ENCODE measurements at regions not wholly inside any gene's neighbourhood (a gene's known extent, or its start where the extent isn't known, plus 50 kb on each side); places are given as distances from the start of the nearest gene placed in this dataset.

DNA sequence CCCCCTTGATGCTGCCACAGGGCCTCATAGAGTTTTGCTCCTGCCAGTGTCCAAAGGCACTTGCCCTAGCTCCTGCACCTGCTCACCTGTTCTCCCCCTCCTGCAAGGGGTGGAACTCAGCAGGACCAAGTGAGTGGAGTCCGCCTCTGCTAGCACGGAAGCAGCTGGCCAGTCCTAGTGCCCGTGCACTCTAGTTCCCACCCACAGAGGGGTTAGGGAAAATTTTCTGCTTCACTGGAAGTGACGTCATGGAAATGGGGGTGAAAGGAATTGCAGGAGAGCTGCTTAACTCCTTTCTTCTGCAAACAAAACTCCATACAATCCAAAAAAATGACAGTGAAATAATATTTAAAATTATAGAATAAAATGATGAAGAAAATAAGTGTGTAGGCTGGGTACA lies 609.7 kb upstream of the SLITRK1 start:
- no peak for DNase-seq

DNA sequence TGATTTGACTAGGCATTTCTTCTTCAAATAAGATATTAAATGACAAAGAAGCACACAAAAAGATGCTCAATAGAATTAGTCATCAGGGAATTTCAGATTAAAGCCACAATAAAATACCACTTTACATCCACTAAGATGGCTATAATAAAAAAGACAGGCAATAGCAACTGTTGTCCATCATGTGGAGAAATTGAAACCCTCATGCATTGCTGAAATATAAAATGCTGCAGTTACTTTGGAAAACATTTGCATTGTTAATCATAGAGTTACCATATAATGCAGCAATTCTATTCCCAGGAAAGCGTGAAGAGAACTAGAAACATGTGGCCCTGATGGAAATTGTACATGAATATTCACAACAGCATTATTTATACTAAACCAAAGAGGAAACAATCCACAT lies 605.5 kb upstream of the SLITRK1 start:
- peak; percentile 1 for DNase-seq

DNA sequence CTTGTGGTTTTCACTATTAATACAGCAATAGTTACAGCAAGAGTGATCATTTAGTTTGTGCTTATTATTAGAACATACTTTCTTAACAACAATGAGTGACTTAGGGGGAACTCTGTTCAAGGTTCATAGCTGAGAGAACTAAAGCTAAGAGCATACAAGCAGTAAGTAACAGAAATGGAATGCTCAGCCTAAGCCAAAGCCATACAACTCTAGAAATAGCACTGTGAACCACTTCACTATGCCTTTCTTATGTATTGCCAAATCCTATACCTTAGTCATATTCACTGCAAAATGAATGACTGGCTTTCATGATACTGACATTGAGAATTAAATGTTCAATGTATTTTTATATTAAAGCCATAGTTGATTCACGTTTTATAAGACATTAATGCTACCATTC lies 599.7 kb upstream of the SLITRK1 start:
- peak; percentile 25 for DNase-seq

DNA sequence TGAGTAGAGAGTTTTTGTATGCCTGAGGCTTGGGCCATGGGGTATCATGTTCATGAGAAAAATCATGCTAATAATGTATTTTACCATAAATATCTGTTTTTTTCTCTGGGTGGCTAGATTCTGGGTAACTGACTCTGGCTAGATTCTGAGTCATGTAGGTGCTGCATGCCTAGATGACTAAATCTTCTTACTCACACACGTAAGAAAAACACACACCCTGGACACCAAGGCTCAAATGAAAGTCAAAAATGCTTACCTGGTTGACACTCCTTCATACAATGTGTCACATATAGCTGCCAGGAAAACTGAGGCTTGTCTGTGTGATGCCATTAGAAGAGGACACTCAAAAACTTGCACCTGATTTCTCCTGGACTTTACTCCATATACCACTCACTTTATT lies 597.4 kb upstream of the SLITRK1 start:
- DNase-seq = peak; percentile 8

DNA sequence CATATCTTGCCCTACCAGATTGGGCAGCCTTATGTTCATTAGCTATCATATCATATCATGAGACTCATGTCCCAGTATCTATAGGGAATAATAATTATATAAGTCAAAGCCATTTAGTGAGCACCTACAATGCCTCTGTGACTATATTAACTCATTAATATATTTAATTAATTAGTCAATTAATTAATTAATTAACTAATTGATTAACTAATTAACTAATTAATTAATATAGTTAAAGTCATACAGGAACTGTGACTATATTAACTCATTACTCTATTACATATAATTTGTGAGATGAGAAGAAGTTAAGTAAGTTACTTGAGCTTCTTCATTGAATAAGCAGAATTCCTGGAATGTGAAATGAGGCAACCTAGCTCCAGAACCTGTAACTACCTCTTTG lies 588.3 kb upstream of the SLITRK1 start:
- DNase-seq = no peak

DNA sequence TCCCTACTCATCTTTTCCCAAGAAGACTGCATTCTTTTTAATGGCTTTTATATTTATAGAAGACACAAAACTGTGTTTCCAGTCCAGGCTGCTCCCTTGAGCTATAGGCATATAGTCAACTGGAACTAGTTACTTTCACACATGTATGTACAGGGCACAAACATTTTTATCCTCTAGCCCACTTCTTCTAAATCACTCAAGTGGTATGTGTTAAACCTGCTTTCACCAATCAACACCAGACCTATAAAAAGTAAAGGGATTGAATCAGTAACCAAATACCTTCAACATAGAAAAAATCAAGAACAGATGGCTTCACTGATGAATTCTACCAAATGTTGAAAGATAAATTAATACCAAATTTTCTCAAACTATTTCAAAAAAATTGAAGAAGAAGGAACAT lies 584.2 kb upstream of the SLITRK1 start:
- DNase-seq = no peak

DNA sequence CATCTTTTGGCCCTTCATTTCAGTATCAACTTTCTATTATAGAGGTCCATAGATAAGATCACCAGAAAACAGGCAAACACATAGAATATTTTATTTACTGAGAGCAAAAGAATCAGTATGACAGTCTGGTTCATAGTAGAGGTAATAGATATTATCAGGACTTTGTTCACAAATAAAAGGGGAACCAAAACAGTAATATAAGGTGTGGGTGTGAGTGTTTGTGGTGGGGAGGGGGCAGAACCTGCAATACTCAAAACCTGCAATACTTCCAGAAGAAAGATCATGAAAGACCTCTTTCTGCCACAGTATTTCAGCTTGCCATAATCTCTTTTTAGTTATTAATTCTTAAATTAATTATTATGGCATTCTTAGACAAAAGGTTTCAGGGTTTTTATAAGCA lies 578.7 kb upstream of the SLITRK1 start:
- no peak for DNase-seq

DNA sequence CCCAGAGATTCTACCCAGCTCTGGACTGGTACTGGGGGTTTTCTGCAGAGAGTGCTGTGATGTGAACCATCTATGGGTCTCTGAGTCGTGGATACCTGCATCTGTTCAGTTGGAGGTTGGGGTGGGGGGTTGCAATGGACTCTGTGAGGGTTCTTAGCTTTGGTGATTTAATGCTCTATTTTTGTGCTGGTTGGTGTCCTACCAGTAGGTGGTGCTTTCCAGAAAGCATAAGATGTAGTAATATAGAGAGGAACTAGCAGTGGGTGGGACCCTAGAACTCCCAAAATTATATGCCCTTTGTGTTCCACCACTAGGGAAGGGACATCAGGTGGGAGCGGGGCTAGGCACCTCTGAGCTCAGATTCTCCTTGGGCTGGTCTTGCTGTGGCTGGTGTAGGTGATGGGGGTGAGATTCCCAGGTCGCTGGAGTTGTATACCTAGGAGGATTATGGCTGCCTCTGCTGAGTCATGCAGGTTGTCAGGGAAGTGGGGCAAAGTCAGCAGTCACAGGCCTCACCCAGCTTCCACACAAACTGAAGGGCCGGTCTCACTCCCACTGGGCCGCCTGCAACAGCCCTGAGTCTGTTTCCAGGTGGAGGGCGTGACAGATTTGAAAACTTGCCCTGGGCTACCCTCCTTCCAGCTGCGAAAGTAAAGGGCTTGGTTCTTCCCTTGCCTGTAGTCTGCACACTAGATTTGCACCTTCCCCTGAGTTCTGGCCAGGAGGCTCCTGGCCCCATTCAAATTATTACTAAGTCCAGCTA lies 573.0 kb upstream of the SLITRK1 start:
- DNase-seq = no peak

DNA sequence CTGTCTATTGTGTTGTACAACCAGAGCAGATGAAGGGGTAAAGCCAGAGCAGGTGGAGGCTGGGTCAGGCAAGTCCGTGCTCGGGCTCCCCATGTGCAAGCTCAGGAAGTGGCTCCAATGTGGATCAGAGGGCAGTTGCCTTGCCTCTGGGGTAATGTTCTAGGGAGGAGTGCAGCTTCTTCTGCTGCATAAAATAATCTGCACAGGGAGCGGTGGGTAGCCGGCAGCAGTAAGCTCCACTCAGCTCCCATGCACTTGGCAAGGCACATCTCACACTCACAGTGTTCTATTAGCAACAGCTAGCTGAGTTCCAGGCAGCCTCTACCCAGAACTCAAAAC lies 565.3 kb upstream of the SLITRK1 start:
- no peak for DNase-seq

DNA sequence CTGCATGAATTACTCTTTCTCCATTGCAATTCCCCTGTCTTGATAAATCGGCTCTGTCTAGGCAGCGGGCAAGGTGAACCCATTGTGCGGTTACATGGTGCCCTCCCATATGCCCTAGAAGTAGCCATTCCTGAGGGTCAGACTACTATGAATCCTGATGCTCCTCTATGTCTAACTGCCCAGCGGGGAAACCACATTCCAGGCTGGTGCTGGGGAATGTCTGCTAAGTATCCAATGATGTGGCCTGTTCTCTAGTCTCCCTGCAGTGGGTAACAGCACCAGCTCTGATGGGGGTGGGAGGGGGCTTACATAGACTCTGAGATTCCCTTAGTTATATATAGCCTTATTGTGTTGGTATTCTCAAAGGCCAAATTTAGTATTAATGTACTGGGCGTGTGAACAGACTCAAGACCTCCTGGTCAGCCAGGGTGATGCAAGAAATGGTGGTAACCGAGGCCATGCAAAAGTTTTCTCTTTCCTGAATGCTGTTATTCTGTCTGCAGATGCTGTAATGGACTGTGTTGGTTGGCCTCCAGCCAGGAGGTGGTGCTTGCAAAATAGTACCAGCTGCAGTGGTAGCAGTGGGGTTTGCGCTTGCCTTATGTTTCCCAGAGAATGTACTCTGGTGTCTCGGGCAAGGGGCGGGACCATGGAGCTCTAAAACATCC lies 564.8 kb upstream of the SLITRK1 start:
- peak; percentile 14 for DNase-seq

DNA sequence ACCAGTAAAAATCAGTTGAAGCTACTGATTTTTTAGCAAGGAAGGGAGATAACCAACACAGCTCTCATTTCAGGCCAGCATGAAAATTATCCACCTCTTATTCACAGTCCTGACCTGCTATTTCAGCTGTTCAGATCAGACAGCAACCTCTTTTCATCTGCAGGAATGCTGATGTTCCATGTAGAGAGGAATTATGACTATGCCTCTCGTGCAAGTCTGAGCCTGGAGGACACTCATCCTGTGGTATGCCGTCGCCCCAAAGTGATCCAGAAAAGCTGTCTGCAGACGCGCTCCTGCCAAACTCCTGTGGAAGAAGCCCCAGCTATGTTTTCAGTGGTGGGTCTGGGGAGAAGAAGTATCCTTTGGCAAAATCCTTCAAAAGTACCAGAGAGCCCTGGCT lies 563.5 kb upstream of the SLITRK1 start:
- DNase-seq = peak; percentile 52

DNA sequence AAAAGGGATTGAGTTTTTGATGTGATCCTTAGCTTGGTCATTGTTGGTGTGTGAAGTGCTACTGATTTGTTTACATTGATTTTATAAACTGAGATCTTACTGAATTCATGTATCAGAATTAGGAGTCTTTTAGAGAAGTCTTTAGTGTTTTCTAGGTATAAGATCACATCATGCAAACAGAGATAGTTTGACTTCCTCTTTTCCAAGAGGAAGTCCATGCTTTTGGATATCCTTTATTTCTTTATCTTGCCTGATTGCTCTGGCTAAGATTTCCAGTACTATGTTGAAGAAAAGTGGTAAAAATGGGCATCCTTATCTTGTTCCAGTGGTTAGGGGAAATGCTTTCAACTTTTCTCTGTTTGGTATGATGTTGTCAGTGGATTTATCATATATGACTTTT lies 561.2 kb upstream of the SLITRK1 start:
- no peak for DNase-seq

DNA sequence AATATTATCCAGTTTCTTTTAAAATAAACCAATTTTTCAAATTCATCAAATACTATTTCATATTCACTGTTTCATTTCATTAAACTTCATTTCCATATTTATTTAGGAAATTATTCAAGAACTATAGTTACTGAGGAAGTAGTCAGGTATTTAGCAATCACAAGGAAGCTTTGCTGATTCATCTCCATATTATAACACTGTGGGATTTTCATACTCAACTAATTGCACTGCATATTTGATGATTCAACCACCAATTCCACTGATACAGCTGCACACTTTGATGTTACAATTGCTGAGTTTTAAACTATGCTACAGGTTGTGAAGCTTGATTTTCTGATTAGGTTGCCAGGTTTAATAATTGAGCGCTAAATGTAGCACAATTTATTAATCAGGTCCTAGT lies 556.8 kb upstream of the SLITRK1 start:
- peak; percentile 73 for DNase-seq

DNA sequence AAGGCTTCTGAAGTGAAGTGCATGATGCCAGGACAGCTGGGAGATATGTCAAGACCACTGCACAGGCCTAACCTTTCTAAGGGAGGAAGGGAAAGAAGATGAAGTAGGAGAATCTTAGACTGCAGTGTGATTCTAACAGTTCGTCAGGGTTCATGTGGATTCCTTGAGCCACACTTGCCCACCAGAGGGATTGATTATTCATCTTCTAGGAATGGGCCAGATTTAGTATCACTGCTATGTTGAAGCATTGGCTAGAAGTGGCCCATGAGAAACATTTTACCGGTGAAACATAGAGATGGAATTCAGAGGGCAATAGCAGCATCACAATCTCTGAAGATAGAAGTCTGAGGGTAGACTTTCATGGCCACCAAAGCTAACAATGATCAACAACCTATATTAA lies 550.8 kb upstream of the SLITRK1 start:
- peak; percentile 94 for DNase-seq

DNA sequence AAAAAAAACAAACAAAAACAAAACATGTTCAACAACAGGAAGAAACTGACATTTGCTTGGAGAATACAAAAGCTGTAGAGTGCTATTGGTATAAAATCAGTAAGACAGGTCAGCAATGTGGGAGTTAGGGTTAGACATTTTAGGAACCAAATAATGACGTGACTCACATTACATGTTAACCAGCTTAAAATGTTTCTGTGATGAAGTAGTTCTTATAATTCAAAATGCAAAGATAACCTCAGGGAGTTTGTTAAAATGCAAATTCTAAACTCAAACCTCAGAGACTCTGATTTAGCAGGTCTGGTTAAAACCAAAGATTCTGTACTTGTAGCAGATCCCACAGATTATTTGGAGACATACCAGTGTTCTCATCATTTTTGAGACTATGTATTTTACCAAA lies 549.4 kb upstream of the SLITRK1 start:
- peak; percentile 82 for DNase-seq

DNA sequence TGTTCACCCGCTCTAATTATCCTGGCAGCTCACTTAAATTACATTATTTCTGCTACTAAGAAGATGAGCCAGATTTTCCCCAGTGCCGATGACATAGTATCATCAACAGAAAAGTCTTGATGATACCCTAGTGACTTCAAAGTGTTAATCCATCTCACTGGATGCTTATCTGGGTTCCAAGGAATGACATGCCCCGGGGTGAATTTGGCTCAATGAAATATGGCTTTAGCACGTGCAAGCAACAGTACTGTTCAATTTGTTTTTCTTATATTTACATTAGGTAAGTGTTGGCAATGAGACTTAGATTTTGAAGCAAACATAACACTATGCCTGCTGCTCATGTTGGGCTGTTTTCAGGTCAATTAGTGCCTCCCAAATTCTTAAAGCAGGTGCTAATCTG lies 548.2 kb upstream of the SLITRK1 start:
- DNase-seq = peak; percentile 86

DNA sequence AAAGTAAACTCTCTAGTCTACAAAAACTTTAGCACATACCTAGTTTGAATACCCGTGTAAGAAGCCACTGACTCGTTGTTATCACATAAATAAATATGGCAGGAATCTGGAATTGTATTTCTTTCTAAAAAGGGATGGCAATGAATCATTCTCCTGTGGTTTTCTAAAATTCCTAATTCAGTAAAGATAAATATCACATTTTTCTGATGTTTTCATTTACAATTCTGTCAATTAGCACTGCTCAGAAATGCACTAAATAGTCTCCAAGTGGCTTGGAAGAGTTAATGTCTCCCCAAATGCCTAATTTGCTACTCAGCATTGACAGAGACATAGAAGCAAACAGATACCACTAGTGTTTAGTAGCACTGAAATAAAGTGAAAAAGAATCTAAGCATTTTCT lies 547.7 kb upstream of the SLITRK1 start:
- peak; percentile 83 for DNase-seq

DNA sequence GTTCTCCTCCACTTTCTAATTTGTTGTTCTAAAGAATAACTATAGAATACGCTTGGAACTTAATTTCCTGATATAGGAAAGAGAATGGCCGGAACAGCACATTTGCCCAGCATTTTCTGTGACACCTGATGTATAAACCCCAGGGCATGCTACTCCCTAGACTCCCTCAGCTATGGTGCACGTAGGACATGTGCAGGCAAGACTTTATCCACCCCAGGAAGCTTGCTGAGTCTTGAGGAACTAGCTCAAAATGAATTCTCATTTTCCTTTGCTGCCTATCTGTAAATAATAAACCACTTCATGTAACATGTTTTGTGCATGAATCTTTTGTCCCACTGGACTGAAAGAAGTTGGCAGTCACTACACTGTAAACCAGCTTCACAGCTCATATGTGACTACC lies 535.8 kb upstream of the SLITRK1 start:
- DNase-seq = no peak

DNA sequence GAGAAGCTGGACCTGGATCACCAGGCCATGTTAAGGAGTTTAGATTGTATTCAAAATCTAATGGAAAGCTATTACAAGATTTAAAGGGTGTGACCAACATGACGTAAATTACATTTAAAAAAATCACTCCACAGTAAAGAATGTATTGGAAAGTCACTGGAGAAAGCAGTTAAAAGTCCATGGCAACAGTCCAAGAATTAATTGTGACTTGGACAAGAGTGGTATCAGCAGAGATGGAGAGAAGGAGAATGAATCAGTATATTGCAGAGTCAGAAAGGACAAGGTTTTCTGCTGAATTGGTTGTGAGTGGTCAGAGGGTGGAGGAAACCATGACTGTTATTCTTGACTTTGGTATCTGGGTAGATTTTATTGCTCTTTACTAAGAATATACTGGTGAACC lies 535.1 kb upstream of the SLITRK1 start:
- DNase-seq = no peak

DNA sequence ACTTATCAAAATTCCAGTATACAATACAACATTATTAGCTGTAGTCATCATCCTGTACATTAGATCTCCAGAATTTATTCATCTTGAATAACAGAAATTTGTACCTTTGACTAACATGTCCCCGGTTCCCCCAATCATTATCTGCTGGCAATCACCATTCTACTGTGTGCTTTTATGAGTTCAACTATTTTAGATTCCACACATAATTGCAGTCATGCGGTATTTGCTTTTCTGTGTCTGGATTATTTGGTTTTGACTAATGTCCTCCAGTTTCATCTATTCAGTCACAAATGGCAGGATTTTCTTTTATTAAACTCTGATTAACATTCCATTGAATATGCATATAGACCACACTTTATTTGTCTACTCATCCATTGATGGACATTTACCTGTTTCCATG lies 530.7 kb upstream of the SLITRK1 start:
- peak; percentile 52 for DNase-seq

DNA sequence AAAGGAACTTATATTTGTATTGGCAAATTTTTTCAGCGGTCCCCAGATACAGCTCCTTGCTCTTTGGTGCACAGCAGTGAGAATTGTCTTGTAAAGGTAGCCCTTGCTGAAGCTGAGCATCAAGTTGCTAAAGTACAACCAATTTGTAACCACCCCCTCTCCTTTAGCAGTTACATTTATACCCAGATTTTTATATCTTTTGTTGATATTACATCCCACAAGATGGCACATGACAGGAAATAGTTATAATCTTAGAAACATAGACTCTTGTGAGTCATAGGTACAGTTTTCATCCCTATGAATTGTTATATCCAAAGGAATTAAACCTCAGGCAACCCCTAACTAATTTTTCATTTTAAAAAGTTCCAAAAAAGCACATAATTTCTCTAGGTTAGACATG lies 523.0 kb upstream of the SLITRK1 start:
- no peak for DNase-seq

DNA sequence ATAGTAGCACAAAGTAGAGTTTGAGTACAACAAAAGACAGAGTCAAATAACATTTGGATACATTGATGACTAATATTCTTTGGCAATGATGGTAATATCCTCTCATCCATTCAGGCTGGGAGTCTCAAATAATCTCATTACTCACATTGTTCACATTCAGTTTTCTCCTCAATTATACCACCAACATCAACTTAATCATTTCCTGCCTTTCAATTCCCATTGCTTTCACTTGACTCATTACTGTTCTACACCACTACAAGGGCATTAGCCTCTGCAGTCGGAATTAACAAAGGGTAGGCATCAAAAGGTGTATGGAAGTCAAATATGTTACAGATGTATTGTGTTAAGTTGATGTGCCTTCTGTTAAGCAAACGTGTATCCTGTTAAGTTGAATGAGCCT lies 518.4 kb upstream of the SLITRK1 start:
- DNase-seq = peak; percentile 89

DNA sequence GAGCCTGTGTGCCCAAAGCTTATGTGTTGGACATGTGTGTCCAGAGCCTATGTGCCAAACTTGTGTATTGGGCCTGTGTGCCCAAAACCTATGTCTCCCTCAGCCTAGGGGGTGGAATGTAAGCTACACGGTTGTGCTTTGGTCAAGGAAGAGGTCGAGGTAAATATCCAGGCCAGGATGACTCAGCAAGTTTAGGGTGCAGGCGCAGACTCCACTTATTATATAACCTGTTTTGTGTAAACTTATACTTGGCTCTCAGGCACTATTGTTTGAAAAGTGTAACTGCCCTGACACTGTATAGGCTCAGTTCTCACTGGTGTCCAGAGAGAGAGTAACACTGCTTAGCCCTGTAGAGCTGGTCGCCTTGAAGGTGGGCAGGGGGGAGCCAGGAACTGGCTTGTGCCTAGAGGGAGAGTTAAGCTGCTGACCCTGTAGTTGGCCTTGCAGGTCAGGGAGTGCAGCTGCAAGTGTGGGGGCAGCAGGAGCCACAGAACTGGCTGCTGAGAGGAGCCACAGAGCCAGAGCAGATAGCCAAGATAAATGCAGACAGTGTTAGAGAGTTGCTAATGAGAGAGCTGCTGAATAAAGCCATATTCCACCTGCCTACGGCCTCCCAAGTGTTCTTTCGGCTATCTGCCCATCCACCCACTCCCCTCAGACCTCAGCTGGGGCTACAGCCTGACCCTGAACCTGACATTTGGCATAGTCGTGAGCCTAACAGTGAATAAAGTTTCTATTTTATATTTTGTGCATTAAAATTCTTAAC lies 517.2 kb upstream of the SLITRK1 start:
- no peak for DNase-seq

DNA sequence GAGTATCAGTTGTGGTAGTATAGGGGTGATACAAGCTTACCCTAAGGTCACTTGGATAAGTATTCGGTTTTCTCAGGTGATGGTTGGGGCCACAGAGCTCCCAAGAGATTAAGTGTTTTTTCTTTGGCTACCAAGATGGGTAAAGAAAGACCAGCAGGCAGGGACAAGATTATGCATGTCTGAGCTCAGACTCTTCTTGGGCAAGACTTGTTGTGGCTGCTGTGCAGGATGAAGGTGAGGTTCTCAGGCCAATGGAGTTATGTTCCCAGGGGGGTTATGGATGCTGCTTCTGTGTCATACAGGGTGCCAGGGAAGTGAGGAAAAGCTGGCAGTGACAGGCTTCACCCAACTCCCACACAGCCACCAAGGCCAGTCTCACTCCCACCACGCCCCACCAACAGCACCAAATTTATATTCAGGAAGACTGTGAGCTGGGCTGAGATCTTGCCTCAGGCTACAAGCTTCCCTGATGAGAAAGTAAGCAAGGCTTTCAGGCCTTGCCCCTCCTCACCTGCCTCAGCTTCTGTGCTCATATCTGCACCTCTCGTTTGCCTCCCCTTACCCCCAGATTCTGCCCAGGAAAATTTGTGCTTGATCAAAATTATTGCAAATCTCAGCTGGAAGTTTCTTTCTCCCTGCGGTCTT lies 511.8 kb upstream of the SLITRK1 start:
- no peak for DNase-seq
